Suprapubic skin (tissue), 3 donors: ENCODE measurements at regions not wholly inside any gene's neighbourhood (a gene's known extent, or its start where the extent isn't known, plus 50 kb on each side); places are given as distances from the start of the nearest gene placed in this dataset.

Source experiments
- CTCF ChIP-seq, 2 donors: fragments of 200-600 bp in 1 of 2; fragments of 450-650 bp in 1 of 2; sonication (generic) in 1 of 2; IDR thresholded peaks; one replicate each; pipeline ENCODE4 v1.5.1; 2016 to 2019; ENCODE audit warnings: antibody characterized with exemption in 2 of 2, mild to moderate bottlenecking in 1 of 2, moderate library complexity in 1 of 2
- POLR2A ChIP-seq, 2 donors: fragments of 450-650 bp; IDR thresholded peaks; one replicate each; pipeline ENCODE4 v1.6.1; 2017; ENCODE audit warnings: antibody characterized with exemption in 2 of 2, mild to moderate bottlenecking in 2 of 2, moderate library complexity in 2 of 2

DNA sequence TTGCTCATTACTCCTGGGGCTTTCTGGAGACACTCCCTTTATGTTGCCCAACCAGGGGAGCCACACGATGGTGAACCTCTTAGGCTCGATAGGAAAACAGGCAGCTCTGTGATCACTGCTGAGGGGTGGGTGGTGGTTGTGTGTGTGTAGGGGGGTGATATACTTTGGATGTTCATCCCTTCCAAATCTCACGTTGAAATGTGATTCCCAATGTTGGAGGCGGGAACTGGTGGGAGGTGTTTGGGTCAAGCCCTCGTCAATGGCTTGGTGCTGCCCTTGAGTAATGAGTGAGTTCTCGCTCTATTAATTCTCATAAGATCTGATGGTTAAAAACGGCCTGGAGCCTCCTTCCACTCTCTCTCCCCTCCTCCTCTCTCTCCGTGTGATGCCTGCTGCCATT is 204.0 kb upstream of the B3GAT1 start:
- no peak for TF ChIP-seq CTCF (IDR thresholded peaks at IDR 0.05)
- TF ChIP-seq POLR2A (IDR thresholded peaks at IDR 0.05), result no peak
